GM18909 (cell line): ENCODE measurements at regions not wholly inside any gene's neighbourhood (a gene's known extent, or its start where the extent isn't known, plus 50 kb on each side); places are given as distances from the start of the nearest gene placed in this dataset.
"Not testable (repeated sequence)": the region's sequence is repeated elsewhere in the genome, so short reads cannot be mapped to it uniquely, and the experiment has no call there.

ENCODE experiments used
- ATAC-seq: cut with Tn5 transposase; IDR thresholded peaks from one replicate; pipeline ENCODE4 v1.9.1; 2021; ENCODE audit warnings: mild to moderate bottlenecking; ENCODE audit not compliant: unreplicated experiment, poor library complexity

DNA sequence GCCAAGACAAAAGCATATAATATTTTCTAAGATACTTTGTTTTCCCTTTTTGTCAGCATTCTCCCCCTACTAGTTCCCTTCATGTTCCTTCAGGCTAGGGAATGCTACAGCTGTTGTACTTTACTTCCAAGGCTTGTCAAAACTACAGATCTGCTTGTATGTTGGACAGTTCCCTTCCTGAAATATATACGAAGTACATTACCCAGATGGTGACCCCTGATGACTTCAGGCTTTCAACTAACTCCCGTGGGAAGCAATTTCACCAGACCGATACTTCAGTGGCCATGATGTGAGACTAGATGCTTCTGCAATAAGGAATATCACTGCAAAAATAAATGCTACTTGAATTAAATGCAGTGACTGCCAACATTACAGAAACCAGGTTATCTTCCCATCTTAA, 332.8 kb downstream of the SH2D1A start:
- no peak for ATAC-seq

- ATAC-seq, result no peak
These were observed 333.9 kb downstream of the SH2D1A start for GRCh38 chrX:124680287-124680686.

DNA sequence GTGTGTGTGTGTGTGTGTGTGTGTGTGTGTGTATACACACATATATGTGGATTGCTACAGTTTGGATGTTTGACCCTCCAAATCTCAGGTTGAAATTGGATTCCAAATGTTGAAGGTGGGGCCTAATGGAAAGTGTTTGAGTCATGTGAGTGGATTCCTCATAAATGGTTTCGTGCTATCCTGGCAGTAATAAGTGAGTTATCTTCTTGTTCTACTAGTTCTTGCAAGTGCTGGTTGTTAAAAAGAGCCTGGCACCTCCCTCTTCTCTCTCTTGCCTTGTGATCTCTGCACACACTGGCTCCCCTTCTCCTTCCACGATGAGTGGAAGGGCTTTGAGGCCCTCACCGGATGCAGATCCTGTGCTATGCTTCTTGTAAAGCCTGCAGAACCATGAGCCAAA, 344.1 kb downstream of the SH2D1A start:
- no peak for ATAC-seq

GRCh38 chrX:124699876-124700275, 353.5 kb downstream of the SH2D1A start:
- ATAC-seq, result no peak

- ATAC-seq, result no peak
These were observed 371.2 kb downstream of the SH2D1A start for GRCh38 chrX:124717537-124717936.

- ATAC-seq, result no peak
These were observed 372.7 kb downstream of the SH2D1A start for GRCh38 chrX:124719060-124719459.

- ATAC-seq, result no peak
These were observed 374.2 kb downstream of the SH2D1A start for GRCh38 chrX:124720532-124720931.

DNA sequence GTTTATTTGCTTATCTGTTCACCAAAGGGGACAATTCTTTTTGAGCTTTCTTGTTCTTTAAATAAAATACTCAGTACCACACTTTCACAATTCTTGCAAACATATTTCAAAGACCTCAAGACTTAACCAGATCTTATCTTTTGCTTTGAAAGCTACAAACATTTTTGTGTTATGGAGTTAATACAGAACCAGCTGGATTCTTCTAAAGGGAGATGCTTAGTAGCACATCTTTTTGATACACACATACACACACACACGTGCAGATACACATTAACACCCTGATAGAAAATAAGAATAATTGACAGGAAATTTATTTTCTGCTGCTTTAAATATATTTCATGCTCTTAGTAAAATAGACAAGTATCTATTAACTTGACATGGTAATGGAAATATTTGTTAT, 379.1 kb downstream of the SH2D1A start:
- ATAC-seq, result no peak

- ATAC-seq, result no peak
These were observed 379.9 kb downstream of the SH2D1A start for GRCh38 chrX:124726292-124726691.

DNA sequence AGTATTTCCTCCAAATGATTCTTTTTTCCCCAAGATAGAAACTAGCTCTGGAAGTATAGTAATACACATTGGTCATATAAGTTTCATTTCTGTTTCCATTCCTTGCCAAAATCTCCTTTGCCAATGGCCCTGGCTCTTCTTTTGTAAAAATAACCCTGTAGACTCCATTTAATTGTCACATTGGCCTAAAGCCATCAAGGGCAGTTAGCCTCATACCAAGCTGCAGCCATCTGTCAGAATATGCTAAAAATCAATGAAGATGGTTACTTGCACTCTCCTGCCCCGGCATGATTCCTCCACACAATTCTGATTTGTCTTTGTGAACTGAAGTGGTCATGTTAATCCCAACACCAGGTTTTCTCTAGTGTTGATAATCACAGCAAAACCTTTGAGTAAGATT, 380.5 kb downstream of the SH2D1A start:
- no peak for ATAC-seq

DNA sequence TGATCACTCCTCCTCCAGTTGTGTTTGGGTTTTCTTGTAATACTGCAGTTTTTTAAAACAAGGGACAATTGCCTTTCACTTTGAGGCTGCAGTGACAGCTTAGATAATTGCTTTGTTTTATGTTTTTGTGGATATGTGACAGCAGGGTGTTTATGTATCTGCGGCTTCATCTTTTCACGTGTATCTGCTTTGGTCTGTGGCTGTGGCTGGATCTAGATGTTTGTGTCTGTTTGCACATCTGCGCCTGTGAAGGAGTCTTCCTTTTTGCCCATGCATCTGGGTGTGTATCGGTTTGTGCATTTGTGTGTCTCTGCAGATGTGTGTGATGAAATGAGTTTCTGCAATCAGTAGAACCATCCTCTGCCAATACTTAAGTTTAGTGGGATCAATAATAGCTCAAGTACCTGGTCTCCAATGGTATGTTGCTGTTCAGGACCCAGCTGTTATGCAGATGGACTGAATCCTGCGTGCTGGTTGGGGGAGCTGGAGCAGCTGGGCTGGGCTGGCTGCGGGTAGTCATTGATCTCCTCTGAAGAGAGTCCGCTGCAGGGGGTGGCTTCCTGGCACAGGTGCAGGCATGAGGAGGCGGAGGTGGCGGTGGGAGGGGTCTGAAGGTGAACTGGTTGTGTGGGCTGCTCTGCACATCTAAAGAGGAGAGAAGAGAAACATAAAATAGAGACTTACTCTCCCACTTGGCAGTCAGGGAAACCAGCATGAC, 390.3 kb downstream of the SH2D1A start:
- no peak for ATAC-seq

- ATAC-seq, result no peak
These were observed 391.4 kb downstream of the SH2D1A start for GRCh38 chrX:124737771-124738170.

DNA sequence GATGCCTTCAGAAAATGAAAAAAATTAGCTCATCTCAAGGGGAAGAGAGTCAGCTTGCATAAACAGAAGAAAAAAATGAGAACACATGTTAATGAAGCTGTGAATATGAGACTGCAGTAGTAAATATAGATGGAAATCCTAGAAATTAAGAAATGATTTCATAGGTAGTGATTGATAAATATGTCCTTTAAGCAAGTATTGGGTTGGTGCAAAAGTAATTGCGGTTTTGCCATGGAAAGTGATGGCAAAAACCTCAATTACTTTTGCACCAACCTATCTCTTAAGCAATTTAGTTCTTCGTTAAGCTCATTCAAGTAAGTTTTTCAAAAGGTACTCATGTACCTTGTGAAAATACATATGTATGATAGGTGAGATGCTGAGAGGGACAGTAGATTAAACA, 400.9 kb downstream of the SH2D1A start:
- no peak for ATAC-seq

- no peak for ATAC-seq
These were observed 418.0 kb downstream of the SH2D1A start for GRCh38 chrX:124764354-124764753.

GRCh38 chrX:124769166-124769565, 422.8 kb downstream of the SH2D1A start:
- no peak for ATAC-seq

- no peak for ATAC-seq
These were observed 424.9 kb downstream of the SH2D1A start for GRCh38 chrX:124771292-124771691.

DNA sequence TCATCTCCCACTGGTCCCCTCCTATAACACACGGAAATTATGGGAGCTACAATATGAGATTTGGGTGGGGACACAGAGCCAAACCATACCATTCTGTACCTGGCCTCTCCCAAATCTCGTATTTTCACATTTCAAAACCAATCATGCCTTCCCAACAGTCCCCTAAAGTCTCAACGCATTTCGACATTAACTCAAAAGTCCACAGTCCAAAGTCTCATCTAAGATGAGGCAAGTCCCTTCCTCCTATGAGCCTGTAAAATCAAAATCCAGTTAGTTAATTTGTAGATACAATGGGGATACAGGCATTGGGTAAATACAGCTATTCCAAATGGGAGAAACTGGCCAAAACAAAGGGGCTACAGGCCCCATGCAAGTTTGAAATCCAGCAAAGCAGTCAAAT, 441.9 kb downstream of the SH2D1A start:
- ATAC-seq, result not testable (repeated sequence)

DNA sequence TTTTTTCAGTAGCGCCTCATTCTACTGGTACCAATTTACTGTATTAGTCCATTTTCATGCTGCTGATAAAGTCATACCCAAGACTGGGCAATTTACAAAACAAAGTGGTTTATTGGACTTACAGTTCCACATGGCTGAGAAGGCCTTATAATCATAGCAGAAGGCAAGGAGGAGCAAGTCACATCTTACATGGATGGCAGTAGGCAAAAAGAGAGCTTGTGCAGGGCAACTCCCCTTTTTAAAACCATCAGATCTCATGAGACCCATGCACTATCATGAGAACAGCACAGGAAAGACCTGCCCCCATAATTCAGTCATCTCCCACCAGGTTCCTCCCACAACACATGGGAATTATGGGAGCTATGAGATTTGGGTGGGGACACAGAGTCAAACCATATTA, 443.5 kb downstream of the SH2D1A start:
- not testable (repeated sequence) for ATAC-seq

DNA sequence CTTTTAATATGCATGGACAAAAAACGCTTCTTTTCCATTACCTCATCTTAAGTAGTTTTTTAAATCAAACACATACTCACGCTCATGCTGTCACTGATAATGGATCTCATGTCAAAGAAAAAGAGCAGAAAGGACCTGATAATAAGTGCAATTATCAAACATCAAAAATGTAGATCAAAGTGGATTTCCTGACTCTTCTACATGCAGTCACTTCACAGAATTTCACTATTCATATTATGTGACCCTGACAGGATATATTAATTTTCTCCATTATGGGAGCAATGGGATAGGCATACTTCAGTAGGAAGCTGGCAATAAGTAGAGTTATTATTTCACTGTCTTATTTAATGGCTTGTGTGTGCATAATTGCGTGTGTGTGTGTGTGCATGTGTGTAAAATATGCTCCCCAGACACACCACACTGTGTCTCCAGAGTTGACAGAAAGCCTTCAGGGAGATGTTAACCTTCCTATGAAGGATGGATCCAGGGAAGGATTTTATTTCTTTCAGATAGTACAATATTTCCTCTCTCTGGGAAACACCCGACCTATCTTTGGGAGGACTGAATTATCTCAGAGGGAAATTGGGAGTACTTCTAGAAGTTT, 445.2 kb downstream of the SH2D1A start:
- no peak for ATAC-seq

- no peak for ATAC-seq
These were observed 450.6 kb downstream of the SH2D1A start for GRCh38 chrX:124796989-124797388.

GRCh38 chrX:124804962-124805361, 458.6 kb downstream of the SH2D1A start:
- ATAC-seq, result no peak

GRCh38 chrX:124805486-124805885, 459.1 kb downstream of the SH2D1A start:
- no peak for ATAC-seq
